Endothelial cell (in vitro differentiated cells): ENCODE measurements at regions not wholly inside any gene's neighbourhood (a gene's known extent, or its start where the extent isn't known, plus 50 kb on each side); places are given as distances from the start of the nearest gene placed in this dataset.

ENCODE experiments used
- DNase-seq: peaks from one replicate; pipeline ENCODE4 v3.0.0; 2021; ENCODE audit warnings: low spot score
- H3K27ac Mint-ChIP-seq: one replicate; pipeline ENCODE4 v1.8.0; 2021; ENCODE audit warnings: mixed read lengths, inconsistent platforms; ENCODE audit not compliant: unreplicated experiment
- H3K27me3 Mint-ChIP-seq: one replicate; pipeline ENCODE4 v1.8.0; 2021; ENCODE audit warnings: mild to moderate bottlenecking, moderate library complexity, mixed read lengths, inconsistent platforms; ENCODE audit not compliant: unreplicated experiment
- H3K36me3 Mint-ChIP-seq: one replicate; pipeline ENCODE4 v1.8.0; 2021; ENCODE audit warnings: mild to moderate bottlenecking, low read depth, mixed read lengths, inconsistent platforms; ENCODE audit not compliant: unreplicated experiment
- H3K4me1 Mint-ChIP-seq: one replicate; pipeline ENCODE4 v1.8.0; 2021; ENCODE audit warnings: mild to moderate bottlenecking, mixed read lengths, inconsistent platforms; ENCODE audit not compliant: unreplicated experiment
- H3K4me3 Mint-ChIP-seq: one replicate; pipeline ENCODE4 v1.8.0; 2021; ENCODE audit warnings: mild to moderate bottlenecking, mixed read lengths, inconsistent platforms; ENCODE audit not compliant: unreplicated experiment
- H3K9me3 Mint-ChIP-seq: one replicate; pipeline ENCODE4 v1.8.0; 2021; ENCODE audit warnings: mixed read lengths, inconsistent platforms; ENCODE audit not compliant: unreplicated experiment
- CTCF ChIP-seq: fragments of 200-600 bp; sonication (generic); IDR thresholded peaks from one replicate; pipeline ENCODE4 v1.5.0; 2021; ENCODE audit warnings: antibody characterized with exemption; ENCODE audit not compliant: unreplicated experiment

- H3K9me3 Mint-ChIP-seq = no peaks in the 10 kb centered on the region
- no peaks in the 10 kb centered on the region for H3K36me3 Mint-ChIP-seq
- H3K27ac Mint-ChIP-seq = no peak overlapping the region
- TF ChIP-seq CTCF = no peak
- H3K4me1 Mint-ChIP-seq = peaks cover 4% of the 10 kb centered on the region
- no peak for DNase-seq
- no peak overlapping the region for H3K4me3 Mint-ChIP-seq
- H3K27me3 Mint-ChIP-seq = peaks cover 2% of the 10 kb centered on the region
Observed at GRCh38 chr22:22128440-22128839, 116.1 kb upstream of the VPREB1 start.

- no peak overlapping the region for H3K27ac Mint-ChIP-seq
- H3K4me1 Mint-ChIP-seq = peaks cover 4% of the 10 kb centered on the region
- no peaks in the 10 kb centered on the region for H3K9me3 Mint-ChIP-seq
- H3K36me3 Mint-ChIP-seq = no peaks in the 10 kb centered on the region
- DNase-seq = no peak
- H3K27me3 Mint-ChIP-seq = peaks cover 2% of the 10 kb centered on the region
- no peak overlapping the region for H3K4me3 Mint-ChIP-seq
- TF ChIP-seq CTCF = no peak
Observed at GRCh38 chr22:22127100-22127499, 117.5 kb upstream of the VPREB1 start.

- no peak for DNase-seq
- peaks cover 4% of the 10 kb centered on the region for H3K4me1 Mint-ChIP-seq
- H3K9me3 Mint-ChIP-seq = no peaks in the 10 kb centered on the region
- H3K36me3 Mint-ChIP-seq = no peaks in the 10 kb centered on the region
- no peak for TF ChIP-seq CTCF
- H3K27ac Mint-ChIP-seq = no peak overlapping the region
- H3K27me3 Mint-ChIP-seq = peaks cover 2% of the 10 kb centered on the region
- H3K4me3 Mint-ChIP-seq = no peak overlapping the region
Observed at GRCh38 chr22:22125579-22126468, 118.8 kb upstream of the VPREB1 start.

GRCh38 chr22:22125028-22125578, 119.5 kb upstream of the VPREB1 start:
- H3K27ac Mint-ChIP-seq = no peak overlapping the region
- no peak for DNase-seq
- no peaks in the 10 kb centered on the region for H3K9me3 Mint-ChIP-seq
- no peaks in the 10 kb centered on the region for H3K36me3 Mint-ChIP-seq
- no peak overlapping the region for H3K4me3 Mint-ChIP-seq
- peaks cover 4% of the 10 kb centered on the region for H3K27me3 Mint-ChIP-seq
- peaks cover 4% of the 10 kb centered on the region for H3K4me1 Mint-ChIP-seq
- no peak for TF ChIP-seq CTCF

- Mint-ChIP-seq H3K9me3 (no peaks in the 10 kb centered on the region), H3K36me3 (no peaks in the 10 kb centered on the region), H3K4me1 (no peaks in the 10 kb centered on the region), H3K27ac (no peak overlapping the region), H3K4me3 (no peak overlapping the region), H3K27me3 (peaks cover 4% of the 10 kb centered on the region)
- no peak for DNase-seq
- no peak for TF ChIP-seq CTCF
Observed at GRCh38 chr22:22124374-22124773, 120.2 kb upstream of the VPREB1 start.
